ENCODE measurements at regions not wholly inside any gene's neighbourhood (a gene's known extent, or its start where the extent isn't known, plus 50 kb on each side); places are given as distances from the start of the nearest gene placed in this dataset.

- WGBS (ENCODE audit: insufficient coverage, insufficient replicate concordance, low lambda C conversion rate, missing lambda C conversion rate): 58% methylated on average over 8 of the region's 8 CpGs
- no peaks in the 10 kb centered on the region; the same call in 1 of the 2 replicates for H3K4me1 ChIP-seq (ENCODE audit: control insufficient read depth, insufficient read depth, low read length)
- no TSS peak for BruUV-seq (replicated peaks)
- no peak overlapping the region for H3K27ac ChIP-seq (ENCODE audit: control insufficient read depth, insufficient read depth)
- ChIA-PET SMC1A (ENCODE audit: uncharacterized antibody, unreplicated experiment) (interaction anchor here (1.0 to 1.6 kb wide), 7 partner anchors 9 to 331 kb away, joined by 3 to 5 read pairs (median 3); no protein-coding TSS in a partner anchor), POLR2A (no interaction called here), RAD21 (ENCODE audit: unreplicated experiment) (interaction anchor here (0.7 kb wide), 1 partner anchor 10 kb away, joined by 3 read pairs; no protein-coding TSS in a partner anchor), CTCF (interaction anchor here (1.0 to 1.3 kb wide), 3 partner anchors 9 to 331 kb away, joined by 3 to 4 read pairs (median 3); no protein-coding TSS in a partner anchor)
- ATAC-seq (peak; percentile 49), FAIRE-seq (no peak), DNase-seq (ENCODE audit: low read depth, low spot score) (no peak)
- TF ChIP-seq CBX5 (IDR thresholded peaks at IDR 0.05; ENCODE audit: low read depth): no peak
- no peak for TF ChIP-seq CEBPZ (IDR thresholded peaks at IDR 0.05; ENCODE audit: low read depth, low read length)
- TF ChIP-seq NFXL1 (IDR thresholded peaks at IDR 0.05; ENCODE audit: borderline replicate concordance): no peak
- no peak for TF ChIP-seq ZBTB11 (CRISPR knock-in tag; IDR thresholded peaks at IDR 0.05)
- no peak for TF ChIP-seq BCL11A (IDR thresholded peaks at IDR 0.05; ENCODE audit: low read depth, low read length)
- H3K9me3 ChIP-seq (replicated peaks; ENCODE audit: control insufficient read depth, insufficient read depth, low read length): no peaks in the 10 kb centered on the region
- H3K9ac ChIP-seq (ENCODE audit: control insufficient read depth, insufficient read depth, low read length): no peak overlapping the region
- H3K36me3 ChIP-seq (ENCODE audit: control insufficient read depth in 2 of 2, insufficient read depth in 2 of 2, low read length in 1 of 2): no peaks in the 10 kb centered on the region
- intact Hi-C loops (cut with micrococcal nuclease; ENCODE audit: unreplicated experiment): no loop called here
- H2AFZ ChIP-seq (ENCODE audit: control insufficient read depth, low read depth, low read length): no peak overlapping the region
- no peak overlapping the region for H3K4me3 ChIP-seq
- H3K27me3 ChIP-seq (replicated peaks in 1 of 2; ENCODE audit: control insufficient read depth in 2 of 2, insufficient read depth in 2 of 2, low read length in 1 of 2): no peaks in the 10 kb centered on the region
- H4K20me1 ChIP-seq (ENCODE audit: control insufficient read depth, insufficient read depth): no peaks in the 10 kb centered on the region
- no peaks in the 10 kb centered on the region for H3K79me2 ChIP-seq (ENCODE audit: control insufficient read depth, insufficient read depth, low read length)
- in situ Hi-C loops (cut with MboI): no loop called here
- no peak overlapping the region for H3K4me2 ChIP-seq (ENCODE audit: control insufficient read depth, insufficient read depth)
Observed at GRCh38 chr6:150749091-150749670, 116.3 kb upstream of the MTHFD1L start.

Data from GM12878 (cell line).